ENCODE measurements at regions not wholly inside any gene's neighbourhood (a gene's known extent, or its start where the extent isn't known, plus 50 kb on each side); places are given as distances from the start of the nearest gene placed in this dataset.

DNA sequence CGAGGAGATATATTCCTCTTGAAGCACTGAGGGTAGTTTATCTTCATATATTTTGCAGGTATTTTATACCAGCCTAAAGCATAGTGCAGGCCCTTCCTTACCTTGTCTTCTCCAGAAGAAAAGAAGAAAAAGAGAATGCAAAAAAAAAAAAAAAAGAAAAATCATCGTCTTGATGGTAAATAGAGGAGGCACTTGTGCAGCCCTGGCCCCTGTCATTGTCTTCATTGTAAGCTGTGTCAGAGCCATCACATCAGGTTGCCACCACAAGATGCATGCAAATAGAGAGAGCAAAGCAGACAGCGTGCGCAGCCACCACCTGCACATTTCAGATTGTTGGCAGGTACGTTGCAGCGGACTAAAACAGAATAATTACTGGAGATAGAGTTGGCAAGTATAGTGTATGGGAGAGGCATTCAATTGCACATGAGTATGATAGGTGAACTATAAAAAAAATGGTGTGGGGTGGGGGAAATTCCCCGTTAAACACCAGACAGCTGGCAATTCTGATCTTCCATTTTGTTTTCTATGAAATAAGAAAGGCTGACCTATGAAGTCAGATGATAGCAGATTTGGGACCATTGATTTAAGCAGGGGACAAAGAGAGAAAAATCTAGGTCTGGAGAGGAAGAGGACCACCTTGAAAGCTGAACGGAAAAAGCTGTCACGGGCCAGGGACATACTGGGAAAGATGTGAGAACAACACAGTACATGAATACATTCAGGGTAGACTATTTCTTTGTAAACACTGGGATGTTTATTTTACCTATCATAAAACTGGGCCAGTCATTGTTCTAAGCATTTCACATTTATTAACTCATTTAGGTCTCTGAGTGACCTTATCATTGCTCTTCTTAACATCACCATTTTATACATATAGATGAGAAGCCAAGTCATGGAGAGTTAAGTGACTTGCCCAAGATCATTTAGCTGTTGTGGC lies 306.3 kb upstream of the SP8 start:
- DNase-seq (ENCODE audit: low spot score) = no peak

GRCh38 chr7:21094589-21094988 lies 307.9 kb upstream of the SP8 start:
- DNase-seq (ENCODE audit: low spot score) = no peak

GRCh38 chr7:21099432-21099831 lies 312.7 kb upstream of the SP8 start:
- no peak for DNase-seq (ENCODE audit: low spot score)

GRCh38 chr7:21099955-21100354 lies 313.3 kb upstream of the SP8 start:
- DNase-seq (ENCODE audit: low spot score) = no peak

- DNase-seq (ENCODE audit: low spot score) = no peak
These were observed 314.9 kb upstream of the SP8 start for GRCh38 chr7:21101541-21101940.

DNA sequence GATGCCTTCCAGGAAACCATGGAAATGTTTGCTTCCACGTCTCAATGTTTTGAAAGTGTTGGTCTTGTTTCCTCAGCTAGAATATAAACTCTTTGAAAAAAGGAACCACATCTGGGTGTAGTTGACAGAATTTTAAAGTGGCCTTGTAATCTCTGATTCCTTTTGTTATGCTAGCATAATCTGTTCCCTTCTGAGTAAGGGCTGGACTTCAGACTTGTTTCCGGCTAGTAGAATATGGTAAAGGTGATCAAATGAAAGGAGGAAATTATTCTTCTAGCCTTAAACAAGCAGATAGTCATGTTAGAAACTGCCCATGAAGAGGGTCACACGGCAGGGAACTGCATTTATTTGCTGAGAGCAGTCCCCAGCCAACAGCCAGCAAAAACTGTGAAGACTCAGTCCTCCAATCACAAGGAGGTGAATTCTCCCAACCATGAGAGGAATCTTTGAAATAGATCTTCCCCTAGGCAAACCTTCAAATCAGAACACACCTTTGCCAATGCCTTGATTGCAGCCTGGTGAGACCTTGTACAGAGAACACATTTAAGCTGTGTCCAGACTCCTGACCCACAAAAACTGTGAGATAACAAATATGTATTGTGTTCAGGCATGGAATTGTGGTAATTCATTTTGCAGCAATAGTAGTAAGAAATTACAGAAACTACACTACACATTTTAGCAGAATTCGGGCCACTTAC lies 316.9 kb upstream of the SP8 start:
- no peak for DNase-seq (ENCODE audit: low spot score)

GRCh38 chr7:21104124-21104500 lies 317.4 kb upstream of the SP8 start:
- DNase-seq (ENCODE audit: low spot score) = no peak

DNA sequence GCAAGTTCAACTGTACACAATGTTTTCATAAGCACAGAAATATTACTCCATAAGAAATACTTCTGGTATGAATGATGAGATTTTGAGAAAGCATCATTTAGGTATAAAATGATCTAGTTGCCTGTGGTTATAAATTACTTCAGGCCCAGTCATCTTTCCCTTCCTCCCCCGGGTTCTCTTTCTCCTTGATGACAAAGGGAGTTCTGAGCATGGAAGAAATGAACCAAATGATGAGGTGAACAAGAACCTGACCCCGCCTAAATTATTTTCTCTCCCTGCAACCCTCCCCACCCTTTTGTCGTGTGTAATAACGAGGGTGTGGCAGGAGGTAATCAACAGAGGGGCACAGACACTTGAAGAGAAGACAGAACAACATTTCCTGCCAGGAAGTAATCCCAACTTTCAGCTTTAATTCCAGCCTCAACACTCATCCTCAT lies 319.6 kb upstream of the SP8 start:
- no peak for DNase-seq (ENCODE audit: low spot score)

- no peak for DNase-seq (ENCODE audit: low spot score)
These were observed 320.4 kb upstream of the SP8 start for GRCh38 chr7:21107101-21107500.

DNA sequence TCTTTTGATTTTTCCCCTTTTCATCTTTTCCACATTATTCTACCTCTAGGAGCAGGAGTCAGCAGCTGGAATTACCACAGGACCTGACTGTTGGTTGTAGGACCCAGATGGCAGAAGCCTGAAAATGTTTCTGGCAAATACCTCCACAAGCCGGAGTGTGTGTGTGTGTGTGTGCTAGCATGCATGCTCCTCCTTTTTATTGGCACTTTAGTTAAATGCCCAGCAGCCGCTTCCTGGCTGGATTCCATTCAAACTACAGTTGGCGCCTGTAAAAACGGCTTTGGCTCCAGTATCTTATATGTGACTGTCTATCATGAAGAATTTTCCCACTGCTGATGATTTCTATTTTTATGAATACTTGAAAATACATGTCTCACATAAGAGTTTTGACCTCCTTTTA lies 319.7 kb upstream of the SP4 start:
- no peak for DNase-seq (ENCODE audit: low spot score)

DNA sequence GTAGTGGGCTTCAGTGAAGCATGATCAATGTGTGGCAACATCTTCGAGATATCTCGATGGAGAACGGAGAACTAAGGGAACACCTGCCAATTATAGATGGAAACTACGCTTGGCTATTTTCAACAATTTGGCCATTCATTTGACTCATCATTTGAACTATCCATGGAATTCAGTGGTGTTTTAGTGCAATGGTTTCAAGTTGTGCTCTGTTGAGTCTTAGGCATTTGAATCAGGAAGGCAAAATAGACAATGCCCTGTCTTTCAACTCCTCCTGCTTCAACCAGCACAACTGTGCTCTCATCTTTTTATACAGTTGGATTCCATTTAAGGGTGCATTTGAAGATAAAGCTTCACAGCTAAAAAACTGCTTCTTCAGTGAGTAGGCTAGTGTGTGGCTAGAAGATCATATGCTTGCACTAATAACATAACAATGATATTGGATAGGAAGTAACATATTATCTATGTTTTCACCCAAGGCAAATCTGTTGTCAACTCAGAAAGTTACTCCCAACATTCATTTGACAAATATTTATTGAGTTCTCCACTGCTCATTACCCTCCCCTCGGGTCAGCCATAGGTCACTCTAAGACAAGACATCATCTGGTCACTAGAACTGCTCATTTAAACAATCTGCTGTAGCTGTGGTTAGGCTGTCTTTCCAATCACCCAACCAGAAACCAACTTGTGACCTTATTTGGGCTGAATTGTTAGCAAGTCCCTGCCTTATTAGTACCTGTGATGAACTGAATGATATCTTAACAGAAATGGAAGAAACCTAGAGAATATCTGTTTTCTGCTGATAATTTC lies 314.1 kb upstream of the SP4 start:
- DNase-seq (ENCODE audit: low spot score) = no peak

- no peak for DNase-seq (ENCODE audit: low spot score)
These were observed 304.3 kb upstream of the SP4 start for GRCh38 chr7:21123586-21123985.

- no peak for DNase-seq (ENCODE audit: low spot score)
These were observed 302.6 kb upstream of the SP4 start for GRCh38 chr7:21125297-21125696.

- DNase-seq (ENCODE audit: low spot score) = no peak
These were observed 299.6 kb upstream of the SP4 start for GRCh38 chr7:21128062-21128817.

DNA sequence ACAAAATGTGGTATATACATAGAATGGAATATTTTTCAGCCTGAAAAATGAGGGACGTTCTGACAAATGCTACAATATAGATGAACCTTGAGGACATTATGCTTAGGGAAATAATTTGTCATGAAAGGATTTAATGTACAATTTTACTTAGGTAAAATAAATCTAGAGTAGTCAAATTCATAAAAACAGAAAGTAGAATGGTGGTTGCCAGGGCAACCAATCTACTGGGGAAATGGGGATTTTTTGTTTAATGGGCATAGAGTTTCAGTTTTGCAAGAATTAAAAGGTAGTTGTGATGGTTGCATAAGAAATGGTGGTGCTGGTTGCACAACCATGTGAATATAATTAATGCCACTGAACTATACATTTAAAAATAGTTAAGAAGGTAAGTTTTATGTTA lies 296.0 kb upstream of the SP4 start:
- DNase-seq (ENCODE audit: low spot score) = no peak

GRCh38 chr7:21134631-21135030 lies 293.3 kb upstream of the SP4 start:
- DNase-seq (ENCODE audit: low spot score) = no peak

GRCh38 chr7:21135437-21135836 lies 292.4 kb upstream of the SP4 start:
- no peak for DNase-seq (ENCODE audit: low spot score)

- no peak for DNase-seq (ENCODE audit: low spot score)
These were observed 290.2 kb upstream of the SP4 start for GRCh38 chr7:21137640-21138039.

DNA sequence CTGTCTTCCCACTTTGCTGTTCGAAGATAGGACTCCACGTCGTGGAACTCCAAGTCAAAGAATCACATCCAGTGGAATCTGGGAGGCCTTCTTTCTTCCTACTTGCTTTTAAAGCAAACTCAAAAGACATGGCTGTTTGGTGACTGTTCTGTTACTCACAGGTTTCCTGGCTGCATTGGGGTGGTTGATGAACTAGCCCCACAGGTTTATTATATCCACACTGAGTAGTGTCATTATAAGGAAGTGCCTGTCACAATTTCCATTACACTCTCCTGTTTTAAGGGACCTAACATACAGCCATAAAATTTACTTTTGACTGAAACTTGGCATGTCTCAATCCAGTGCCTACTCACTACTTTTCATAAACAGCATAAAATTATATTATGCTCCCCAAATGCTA lies 287.3 kb upstream of the SP4 start:
- DNase-seq (ENCODE audit: low spot score) = no peak

- DNase-seq (ENCODE audit: low spot score) = no peak
These were observed 286.4 kb upstream of the SP4 start for GRCh38 chr7:21141476-21141875.

DNA sequence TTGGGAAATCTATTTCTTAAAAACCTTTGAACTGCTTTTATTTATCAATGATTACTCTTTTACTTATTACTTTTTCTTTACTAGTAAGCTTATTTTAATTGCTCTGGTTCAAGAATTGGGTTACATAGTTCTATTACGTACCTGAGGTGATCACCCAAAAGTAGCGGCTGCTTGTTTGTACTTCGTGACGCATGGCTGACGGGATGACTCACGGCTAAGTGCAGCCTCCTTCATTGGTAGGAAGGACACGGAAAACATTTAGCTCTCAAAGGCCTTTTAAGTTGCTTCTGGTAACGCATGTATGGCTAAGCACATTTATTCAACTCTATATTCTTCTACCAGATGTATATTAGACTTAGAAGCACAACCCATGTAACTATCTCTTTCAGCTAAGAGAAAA lies 285.8 kb upstream of the SP4 start:
- no peak for DNase-seq (ENCODE audit: low spot score)

All from GM03348 (cell line).